ENCODE measurements at regions not wholly inside any gene's neighbourhood (a gene's known extent, or its start where the extent isn't known, plus 50 kb on each side); places are given as distances from the start of the nearest gene placed in this dataset.

DNA sequence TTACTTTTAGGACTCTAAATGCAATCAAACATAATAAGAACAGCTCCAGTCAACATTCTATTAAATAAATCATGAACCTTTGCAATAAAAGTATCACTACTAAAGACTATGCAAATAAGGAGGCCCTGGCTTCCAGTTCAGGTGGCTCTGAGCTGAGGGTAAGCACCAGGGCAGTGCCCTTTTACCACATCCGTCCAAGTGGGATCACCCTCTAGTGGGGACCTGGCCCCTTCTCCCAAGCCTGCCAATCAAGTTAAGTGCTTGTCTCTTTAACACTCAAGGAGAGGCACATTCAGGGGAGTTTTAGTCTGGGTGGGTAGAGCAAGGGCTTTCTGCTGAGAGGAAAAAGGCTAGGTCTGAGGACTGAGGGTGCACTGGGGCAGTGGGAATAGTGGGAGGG lies 161.4 kb downstream of the TMEM200A start:
- H2AFZ ChIP-seq, result no peak overlapping the region; the same call in 1 of the 2 replicates
- no peaks in the 10 kb centered on the region for H3K36me3 ChIP-seq (ENCODE audit: low read depth)
- POLR2A ChIA-PET (ENCODE audit: unreplicated experiment), result no interaction called here
- no peak overlapping the region for H3K4me2 ChIP-seq
- DNase-seq, result peak in 1 of 2 experiments; percentile 26
- no peaks in the 10 kb centered on the region for H3K79me2 ChIP-seq (ENCODE audit: low read depth)
- BruUV-seq (replicated peaks), result no TSS peak
- H3K9me3 ChIP-seq (ENCODE audit: insufficient read depth, low read depth), result no peaks in the 10 kb centered on the region; the same call in 1 of the 2 replicates
- CTCF ChIA-PET, result no interaction called here
- intact Hi-C loops (cut with micrococcal nuclease; ENCODE audit: unreplicated experiment), result no loop called here
- H3K9me2 ChIP-seq (ENCODE audit: insufficient read depth), result no peaks in the 10 kb centered on the region
- H4K20me1 ChIP-seq (ENCODE audit: insufficient read depth), result no peaks in the 10 kb centered on the region
- H3K4me1 ChIP-seq (replicated peaks; ENCODE audit: insufficient read depth), result no peaks in the 10 kb centered on the region
- TF ChIP-seq, protein P1, sequence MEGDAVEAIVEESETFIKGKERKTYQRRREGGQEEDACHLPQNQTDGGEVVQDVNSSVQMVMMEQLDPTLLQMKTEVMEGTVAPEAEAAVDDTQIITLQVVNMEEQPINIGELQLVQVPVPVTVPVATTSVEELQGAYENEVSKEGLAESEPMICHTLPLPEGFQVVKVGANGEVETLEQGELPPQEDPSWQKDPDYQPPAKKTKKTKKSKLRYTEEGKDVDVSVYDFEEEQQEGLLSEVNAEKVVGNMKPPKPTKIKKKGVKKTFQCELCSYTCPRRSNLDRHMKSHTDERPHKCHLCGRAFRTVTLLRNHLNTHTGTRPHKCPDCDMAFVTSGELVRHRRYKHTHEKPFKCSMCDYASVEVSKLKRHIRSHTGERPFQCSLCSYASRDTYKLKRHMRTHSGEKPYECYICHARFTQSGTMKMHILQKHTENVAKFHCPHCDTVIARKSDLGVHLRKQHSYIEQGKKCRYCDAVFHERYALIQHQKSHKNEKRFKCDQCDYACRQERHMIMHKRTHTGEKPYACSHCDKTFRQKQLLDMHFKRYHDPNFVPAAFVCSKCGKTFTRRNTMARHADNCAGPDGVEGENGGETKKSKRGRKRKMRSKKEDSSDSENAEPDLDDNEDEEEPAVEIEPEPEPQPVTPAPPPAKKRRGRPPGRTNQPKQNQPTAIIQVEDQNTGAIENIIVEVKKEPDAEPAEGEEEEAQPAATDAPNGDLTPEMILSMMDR (conservative IDR thresholded peaks at IDR 0.05), result no peak
- TF ChIP-seq EZH2 (IDR thresholded peaks at IDR 0.05; ENCODE audit: low read depth), result no peak
- H3F3A ChIP-seq (ENCODE audit: insufficient read depth, low read depth), result no peaks in the 10 kb centered on the region
- no peaks in the 10 kb centered on the region for H3K27me3 ChIP-seq (ENCODE audit: insufficient read depth, low read depth)
- H3K4me3 ChIP-seq, result no peak overlapping the region
- H3K27ac ChIP-seq, result no peak overlapping the region

DNA sequence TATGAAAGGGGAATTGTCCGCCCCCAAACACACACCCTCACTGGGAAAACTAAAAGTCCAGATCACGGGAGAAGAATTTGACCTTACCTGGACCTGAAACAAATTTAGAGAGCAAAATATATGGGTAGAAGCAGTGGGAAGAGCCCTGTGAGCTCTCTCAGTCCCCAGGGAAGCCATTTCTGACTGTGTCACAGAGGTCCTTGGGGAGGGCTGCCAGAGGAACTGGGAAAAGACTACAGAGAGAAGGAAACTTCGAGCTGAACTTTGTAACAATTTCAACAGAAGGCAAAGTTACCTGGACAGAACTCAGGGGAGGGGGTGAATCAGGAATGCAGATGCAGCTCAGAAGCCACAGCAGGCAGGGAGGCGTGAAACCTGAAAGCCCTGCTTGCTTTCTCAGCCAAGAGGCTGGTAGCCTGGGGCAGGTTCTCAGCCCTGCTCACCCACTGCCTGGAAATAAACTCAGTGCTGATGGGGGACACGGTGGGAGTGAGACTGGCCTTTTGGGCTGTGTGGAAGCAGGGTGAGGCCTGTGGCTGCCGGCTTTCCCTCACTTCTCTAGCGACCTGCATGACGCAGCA lies 163.8 kb downstream of the TMEM200A start:
- DNase-seq, result peak; percentile 27 to 40
- H2AFZ ChIP-seq, result peak overlapping the region; percentile 13; the same call in 1 of the 2 replicates
- intact Hi-C loops (cut with micrococcal nuclease; ENCODE audit: unreplicated experiment), result no loop called here

DNA sequence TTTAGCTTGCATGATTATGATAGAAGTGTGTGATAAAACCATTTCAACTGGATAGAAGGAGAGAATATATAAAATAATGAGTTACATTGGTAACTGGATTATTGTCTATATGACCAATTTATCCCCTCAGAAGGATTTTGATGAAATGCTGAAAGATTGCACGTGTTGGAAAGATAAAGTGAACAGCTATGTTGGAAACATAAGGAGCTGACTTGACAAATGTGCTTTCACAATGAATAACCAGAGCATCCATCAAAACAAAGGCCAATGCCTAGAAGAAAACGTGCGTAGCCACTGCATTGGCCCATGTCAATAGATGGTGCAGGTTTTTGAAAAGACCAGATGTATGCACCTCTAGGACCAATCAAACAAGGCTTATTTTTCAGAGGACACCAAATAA lies 168.8 kb downstream of the TMEM200A start:
- H3K4me2 ChIP-seq, result no peak overlapping the region
- no peaks in the 10 kb centered on the region for H3F3A ChIP-seq (ENCODE audit: insufficient read depth, low read depth)
- H4K20me1 ChIP-seq (ENCODE audit: insufficient read depth), result no peaks in the 10 kb centered on the region
- TF ChIP-seq, protein P1 (conservative IDR thresholded peaks at IDR 0.05), result no peak
- H3K36me3 ChIP-seq (ENCODE audit: low read depth), result no peaks in the 10 kb centered on the region
- no peaks in the 10 kb centered on the region; the same call in 1 of the 2 replicates for H3K9me3 ChIP-seq (ENCODE audit: insufficient read depth, low read depth)
- DNase-seq, result no peak
- H3K9me2 ChIP-seq (ENCODE audit: insufficient read depth), result no peaks in the 10 kb centered on the region
- BruUV-seq (replicated peaks), result no TSS peak
- H3K4me3 ChIP-seq, result no peak overlapping the region
- POLR2A ChIA-PET (ENCODE audit: unreplicated experiment), result no interaction called here
- no peaks in the 10 kb centered on the region for H3K79me2 ChIP-seq (ENCODE audit: low read depth)
- no peaks in the 10 kb centered on the region for H3K4me1 ChIP-seq (replicated peaks; ENCODE audit: insufficient read depth)
- no peak overlapping the region for H2AFZ ChIP-seq
- CTCF ChIA-PET, result no interaction called here
- no peak overlapping the region for H3K27ac ChIP-seq
- no peaks in the 10 kb centered on the region for H3K27me3 ChIP-seq (ENCODE audit: insufficient read depth, low read depth)
- intact Hi-C loops (cut with micrococcal nuclease; ENCODE audit: unreplicated experiment), result no loop called here

More for the DNA sequence above, 163.8 kb downstream of the TMEM200A start:
- H3F3A ChIP-seq (ENCODE audit: insufficient read depth, low read depth), result no peaks in the 10 kb centered on the region
- no peaks in the 10 kb centered on the region for H3K9me2 ChIP-seq (ENCODE audit: insufficient read depth)
- peak overlapping the region; percentile 27; the same call in 1 of the 2 replicates for H3K27ac ChIP-seq
- TF ChIP-seq EZH2 (IDR thresholded peaks at IDR 0.05; ENCODE audit: low read depth), result no peak
- TF ChIP-seq, protein P1 (conservative IDR thresholded peaks at IDR 0.05), result no peak
- no peaks in the 10 kb centered on the region for H4K20me1 ChIP-seq (ENCODE audit: insufficient read depth)
- ChIA-PET POLR2A (ENCODE audit: unreplicated experiment) (no interaction called here), CTCF (no interaction called here)
- H3K36me3 ChIP-seq (ENCODE audit: low read depth), result no peaks in the 10 kb centered on the region
- no peaks in the 10 kb centered on the region for H3K79me2 ChIP-seq (ENCODE audit: low read depth)
- BruUV-seq (replicated peaks), result no TSS peak
- no peak overlapping the region for H3K4me3 ChIP-seq
- no peaks in the 10 kb centered on the region for H3K27me3 ChIP-seq (ENCODE audit: insufficient read depth, low read depth)
- H3K9me3 ChIP-seq (ENCODE audit: insufficient read depth, low read depth), result no peaks in the 10 kb centered on the region; the same call in 1 of the 2 replicates
- H3K4me2 ChIP-seq, result no peak overlapping the region
- no peaks in the 10 kb centered on the region for H3K4me1 ChIP-seq (replicated peaks; ENCODE audit: insufficient read depth)

Data from PC-9 (cell line).